ENCODE measurements at regions not wholly inside any gene's neighbourhood (a gene's known extent, or its start where the extent isn't known, plus 50 kb on each side); places are given as distances from the start of the nearest gene placed in this dataset.
A peak's percentile ranks its signal among the peaks of the same experiment; 100 is the strongest.
"Not testable (repeated sequence)": the region's sequence is repeated elsewhere in the genome, so short reads cannot be mapped to it uniquely, and the experiment has no call there.

DNA sequence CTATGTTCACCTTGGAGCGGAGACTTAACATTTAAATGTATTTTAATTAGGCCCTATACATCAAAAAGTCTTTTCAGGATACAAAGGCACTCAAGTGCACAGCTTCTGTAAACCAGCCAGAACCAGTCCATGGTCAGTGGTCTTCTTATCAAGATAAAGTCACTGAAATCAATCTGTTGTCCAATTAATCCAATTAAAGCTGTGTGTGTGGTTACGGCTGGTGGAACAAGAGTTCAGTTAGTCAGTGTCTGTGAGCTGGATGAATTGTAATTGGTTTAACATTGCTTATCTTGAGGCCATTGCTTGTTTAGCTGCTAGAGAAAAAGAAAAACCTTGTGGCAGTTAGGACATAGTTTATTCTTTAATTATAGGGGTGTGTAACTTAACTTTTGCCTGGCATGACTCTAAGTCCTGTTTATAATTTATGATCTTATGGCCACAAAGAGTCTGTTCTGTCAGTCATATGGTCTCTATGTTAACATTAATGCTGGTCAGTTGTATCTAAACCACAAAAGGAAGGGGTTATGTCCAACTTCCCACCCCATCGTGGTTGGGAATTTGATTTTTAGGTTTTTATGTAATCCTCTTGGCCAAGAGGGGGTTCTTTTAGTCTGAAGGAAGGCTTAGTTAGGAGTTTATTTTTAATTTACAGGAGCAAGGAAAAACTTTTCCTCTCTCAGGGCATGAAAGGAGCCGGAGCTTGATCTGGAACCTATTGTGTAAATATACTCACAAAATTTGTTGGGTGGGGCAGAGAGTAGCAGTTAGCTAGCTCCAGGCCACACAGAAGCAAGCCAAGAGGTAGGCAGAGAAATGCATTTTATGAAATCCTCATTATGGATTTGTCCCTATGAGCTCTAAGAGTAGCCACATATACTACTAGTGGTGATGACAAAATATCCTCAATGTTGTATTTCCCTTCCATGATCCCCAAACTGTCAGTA, 665.7 kb upstream of the ACTRT1 start:
- Histone ChIP-seq H3K27me3 (ENCODE audit: control insufficient read depth, insufficient read depth, low read length) (no peaks in the 10 kb centered on the region), H3K9ac (ENCODE audit: low read depth, low read length) (no peak overlapping the region), H3K4me1 (ENCODE audit: control insufficient read depth, insufficient read depth, low read length) (no peaks in the 10 kb centered on the region), H3K36me3 (ENCODE audit: control insufficient read depth, insufficient read depth, low read length) (no peaks in the 10 kb centered on the region), H3K9me3 (ENCODE audit: control insufficient read depth, insufficient read depth, low read length) (no peaks in the 10 kb centered on the region), H3K4me3 (ENCODE audit: low read depth, low read length) (no peak overlapping the region), H3K27ac (ENCODE audit: low read depth, low read length) (no peak overlapping the region)

DNA sequence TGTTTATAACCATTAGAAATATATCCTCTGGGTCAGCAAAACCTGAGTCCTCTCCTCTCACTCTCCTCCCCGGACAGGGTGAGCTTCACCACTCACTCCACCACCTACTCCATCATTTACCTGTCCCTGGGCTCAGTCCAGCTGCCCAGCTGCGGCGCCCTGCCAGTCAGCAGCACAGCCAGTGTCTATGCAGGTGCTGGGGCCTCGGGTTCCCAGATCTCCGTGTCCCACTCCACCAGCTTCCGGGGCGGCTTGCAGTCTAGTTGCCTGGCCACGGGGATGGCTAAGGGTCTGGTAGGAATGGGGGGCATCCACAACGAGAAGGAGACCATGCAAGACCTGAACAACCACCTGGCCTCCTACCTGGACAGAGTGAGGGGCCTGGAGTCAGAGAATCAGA, 662.2 kb upstream of the ACTRT1 start:
- Histone ChIP-seq H3K27ac (ENCODE audit: low read depth, low read length) (no peak overlapping the region), H3K9me3 (ENCODE audit: control insufficient read depth, insufficient read depth, low read length) (no peaks in the 10 kb centered on the region), H3K9ac (ENCODE audit: low read depth, low read length) (no peak overlapping the region), H3K36me3 (ENCODE audit: control insufficient read depth, insufficient read depth, low read length) (no peaks in the 10 kb centered on the region), H3K4me3 (ENCODE audit: low read depth, low read length) (no peak overlapping the region), H3K27me3 (ENCODE audit: control insufficient read depth, insufficient read depth, low read length) (no peaks in the 10 kb centered on the region), H3K4me1 (ENCODE audit: control insufficient read depth, insufficient read depth, low read length) (no peaks in the 10 kb centered on the region)

GRCh38 chrX:128699716-128700285, 647.6 kb upstream of the ACTRT1 start:
- Histone ChIP-seq H3K27ac (ENCODE audit: low read depth, low read length) (no peak overlapping the region), H3K4me1 (ENCODE audit: control insufficient read depth, insufficient read depth, low read length) (no peaks in the 10 kb centered on the region; the same call in 1 of the 2 replicates), H3K9me3 (ENCODE audit: control insufficient read depth, insufficient read depth, low read length) (no peaks in the 10 kb centered on the region), H3K9ac (ENCODE audit: low read depth, low read length) (no peak overlapping the region), H3K4me3 (ENCODE audit: low read depth, low read length) (no peak overlapping the region), H3K27me3 (ENCODE audit: control insufficient read depth, insufficient read depth, low read length) (no peaks in the 10 kb centered on the region), H3K36me3 (ENCODE audit: control insufficient read depth, insufficient read depth, low read length) (no peaks in the 10 kb centered on the region)

- Histone ChIP-seq H3K9me3 (ENCODE audit: control insufficient read depth, insufficient read depth, low read length) (no peaks in the 10 kb centered on the region), H3K27ac (ENCODE audit: low read depth, low read length) (no peak overlapping the region), H3K36me3 (ENCODE audit: control insufficient read depth, insufficient read depth, low read length) (no peaks in the 10 kb centered on the region), H3K4me3 (ENCODE audit: low read depth, low read length) (no peak overlapping the region), H3K27me3 (ENCODE audit: control insufficient read depth, insufficient read depth, low read length) (no peaks in the 10 kb centered on the region), H3K4me1 (ENCODE audit: control insufficient read depth, insufficient read depth, low read length) (no peaks in the 10 kb centered on the region; the same call in 1 of the 2 replicates), H3K9ac (ENCODE audit: low read depth, low read length) (no peak overlapping the region)
Observed at GRCh38 chrX:128698573-128699181, 646.5 kb upstream of the ACTRT1 start.

- H3K27ac ChIP-seq (ENCODE audit: low read depth, low read length) = no peak overlapping the region
- H3K9me3 ChIP-seq (ENCODE audit: control insufficient read depth, insufficient read depth, low read length) = no peaks in the 10 kb centered on the region
- H3K4me3 ChIP-seq (ENCODE audit: low read depth, low read length) = no peak overlapping the region
- H3K4me1 ChIP-seq (ENCODE audit: control insufficient read depth, insufficient read depth, low read length) = no peaks in the 10 kb centered on the region
- no peaks in the 10 kb centered on the region for H3K36me3 ChIP-seq (ENCODE audit: control insufficient read depth, insufficient read depth, low read length)
- H3K27me3 ChIP-seq (ENCODE audit: control insufficient read depth, insufficient read depth, low read length) = no peaks in the 10 kb centered on the region
- H3K9ac ChIP-seq (ENCODE audit: low read depth, low read length) = no peak overlapping the region
Observed at GRCh38 chrX:128691872-128692271, 639.7 kb upstream of the ACTRT1 start.

- H3K9ac ChIP-seq (ENCODE audit: low read depth, low read length) = no peak overlapping the region
- no peaks in the 10 kb centered on the region for H3K9me3 ChIP-seq (ENCODE audit: control insufficient read depth, insufficient read depth, low read length)
- H3K4me1 ChIP-seq (ENCODE audit: control insufficient read depth, insufficient read depth, low read length) = peaks cover 5% of the 10 kb centered on the region; the same call in 1 of the 2 replicates
- H3K27me3 ChIP-seq (ENCODE audit: control insufficient read depth, insufficient read depth, low read length) = no peaks in the 10 kb centered on the region
- H3K4me3 ChIP-seq (ENCODE audit: low read depth, low read length) = no peak overlapping the region
- H3K36me3 ChIP-seq (ENCODE audit: control insufficient read depth, insufficient read depth, low read length) = no peaks in the 10 kb centered on the region
- no peak overlapping the region for H3K27ac ChIP-seq (ENCODE audit: low read depth, low read length)
Observed at GRCh38 chrX:128685387-128685786, 633.2 kb upstream of the ACTRT1 start.

- no peak overlapping the region for H3K9ac ChIP-seq (ENCODE audit: low read depth, low read length)
- peaks cover 4% of the 10 kb centered on the region; the same call in 1 of the 2 replicates for H3K9me3 ChIP-seq (ENCODE audit: control insufficient read depth, insufficient read depth, low read length)
- peaks cover 6% of the 10 kb centered on the region; the same call in 1 of the 2 replicates for H3K4me1 ChIP-seq (ENCODE audit: control insufficient read depth, insufficient read depth, low read length)
- no peak overlapping the region for H3K4me3 ChIP-seq (ENCODE audit: low read depth, low read length)
- no peak overlapping the region for H3K27ac ChIP-seq (ENCODE audit: low read depth, low read length)
- H3K27me3 ChIP-seq (ENCODE audit: control insufficient read depth, insufficient read depth, low read length) = no peaks in the 10 kb centered on the region
- H3K36me3 ChIP-seq (ENCODE audit: control insufficient read depth, insufficient read depth, low read length) = no peaks in the 10 kb centered on the region
Observed at GRCh38 chrX:128676651-128677050, 624.4 kb upstream of the ACTRT1 start.

- not testable (repeated sequence) for H3K27ac ChIP-seq (ENCODE audit: low read depth, low read length); H3K4me3 ChIP-seq (ENCODE audit: low read depth, low read length); H3K4me1 ChIP-seq (ENCODE audit: control insufficient read depth, insufficient read depth, low read length); H3K9ac ChIP-seq (ENCODE audit: low read depth, low read length); H3K36me3 ChIP-seq (ENCODE audit: control insufficient read depth, insufficient read depth, low read length); H3K9me3 ChIP-seq (ENCODE audit: control insufficient read depth, insufficient read depth, low read length); H3K27me3 ChIP-seq (ENCODE audit: control insufficient read depth, insufficient read depth, low read length)
Observed at GRCh38 chrX:128674326-128675086, 622.3 kb upstream of the ACTRT1 start.

DNA sequence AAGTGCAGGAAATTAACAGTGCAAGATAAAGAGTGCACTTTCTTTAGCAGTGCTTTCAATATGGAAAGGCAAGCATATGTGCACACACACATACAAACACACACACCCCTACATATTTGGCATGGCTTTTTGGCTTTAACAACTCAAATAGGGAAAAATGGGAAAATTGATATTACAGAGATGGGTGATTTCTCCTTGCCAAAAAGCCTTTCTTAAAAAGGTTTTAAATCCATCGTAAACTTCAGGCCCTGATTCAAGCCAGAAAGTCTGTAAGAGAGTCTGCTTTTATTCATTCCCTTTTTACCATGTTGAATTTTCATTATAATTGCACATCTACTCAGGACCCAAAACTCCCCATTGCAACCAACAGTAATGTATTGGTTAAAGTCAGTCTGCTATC, 612.0 kb upstream of the ACTRT1 start:
- no peaks in the 10 kb centered on the region for H3K36me3 ChIP-seq (ENCODE audit: control insufficient read depth, insufficient read depth, low read length)
- H3K27me3 ChIP-seq (ENCODE audit: control insufficient read depth, insufficient read depth, low read length) = no peaks in the 10 kb centered on the region; the same call in 1 of the 2 replicates
- H3K9ac ChIP-seq (ENCODE audit: low read depth, low read length) = no peak overlapping the region
- H3K9me3 ChIP-seq (ENCODE audit: control insufficient read depth, insufficient read depth, low read length) = no peaks in the 10 kb centered on the region; the same call in 1 of the 2 replicates
- H3K4me3 ChIP-seq (ENCODE audit: low read depth, low read length) = no peak overlapping the region
- no peak overlapping the region for H3K27ac ChIP-seq (ENCODE audit: low read depth, low read length)
- H3K4me1 ChIP-seq (ENCODE audit: control insufficient read depth, insufficient read depth, low read length) = no peaks in the 10 kb centered on the region

GRCh38 chrX:128653524-128654060, 601.4 kb upstream of the ACTRT1 start:
- peak overlapping the region; percentile 23; the same call in 1 of the 2 replicates for H3K4me3 ChIP-seq (ENCODE audit: low read depth, low read length)
- H3K27ac ChIP-seq (ENCODE audit: low read depth, low read length) = peak overlapping the region; percentile 2
- H3K9ac ChIP-seq (ENCODE audit: low read depth, low read length) = no peak overlapping the region
- H3K36me3 ChIP-seq (ENCODE audit: control insufficient read depth, insufficient read depth, low read length) = no peaks in the 10 kb centered on the region
- peaks cover 4% of the 10 kb centered on the region for H3K27me3 ChIP-seq (ENCODE audit: control insufficient read depth, insufficient read depth, low read length)
- peaks cover 3% of the 10 kb centered on the region; the same call in 1 of the 2 replicates for H3K9me3 ChIP-seq (ENCODE audit: control insufficient read depth, insufficient read depth, low read length)
- peaks cover 30% of the 10 kb centered on the region for H3K4me1 ChIP-seq (ENCODE audit: control insufficient read depth, insufficient read depth, low read length)

Data from HUES48 (cell line).